ENCODE measurements at regions not wholly inside any gene's neighbourhood (a gene's known extent, or its start where the extent isn't known, plus 50 kb on each side); places are given as distances from the start of the nearest gene placed in this dataset.

- TF ChIP-seq TARDBP (IDR thresholded peaks at IDR 0.05): no peak
- no peak for TF ChIP-seq FOXA1 (IDR thresholded peaks at IDR 0.05)
- no peak for TF ChIP-seq PKNOX1 (IDR thresholded peaks at IDR 0.05)
These were observed 415.9 kb upstream of the SULF2 start for GRCh38 chr20:48201188-48201587.

Data from HEK293T (cell line).